ENCODE measurements at regions not wholly inside any gene's neighbourhood (a gene's known extent, or its start where the extent isn't known, plus 50 kb on each side); places are given as distances from the start of the nearest gene placed in this dataset.

GRCh38 chr1:81430236-81430938 lies 370.3 kb upstream of the ADGRL2 start:
- TF ChIP-seq CTCF (IDR thresholded peaks at IDR 0.05; ENCODE audit: insufficient read depth, low read length, poor library complexity, severe bottlenecking), result no peak
- DNase-seq (ENCODE audit: extremely low read depth, insufficient read length), result no peak
- Histone ChIP-seq H3K4me3 (replicated peaks; ENCODE audit: low read depth, low read length) (no peak overlapping the region), H3K36me3 (ENCODE audit: control insufficient read depth, insufficient read depth, low read length) (no peaks in the 10 kb centered on the region), H3K27me3 (replicated peaks; ENCODE audit: control insufficient read depth, insufficient read depth, low read length) (no peaks in the 10 kb centered on the region)

- H3K36me3 ChIP-seq (ENCODE audit: control insufficient read depth, insufficient read depth, low read length), result no peaks in the 10 kb centered on the region
- DNase-seq (ENCODE audit: extremely low read depth, insufficient read length), result no peak
- no peak overlapping the region for H3K4me3 ChIP-seq (replicated peaks; ENCODE audit: low read depth, low read length)
- no peaks in the 10 kb centered on the region for H3K27me3 ChIP-seq (replicated peaks; ENCODE audit: control insufficient read depth, insufficient read depth, low read length)
- TF ChIP-seq CTCF (IDR thresholded peaks at IDR 0.05; ENCODE audit: insufficient read depth, low read length, poor library complexity, severe bottlenecking), result no peak
These were observed 371.7 kb upstream of the ADGRL2 start for GRCh38 chr1:81428998-81429397.

GRCh38 chr1:81424816-81425215 lies 375.9 kb upstream of the ADGRL2 start:
- Histone ChIP-seq H3K4me3 (replicated peaks; ENCODE audit: low read depth, low read length) (no peak overlapping the region), H3K27me3 (replicated peaks; ENCODE audit: control insufficient read depth, insufficient read depth, low read length) (no peaks in the 10 kb centered on the region), H3K36me3 (ENCODE audit: control insufficient read depth, insufficient read depth, low read length) (no peaks in the 10 kb centered on the region)
- TF ChIP-seq CTCF (IDR thresholded peaks at IDR 0.05; ENCODE audit: insufficient read depth, low read length, poor library complexity, severe bottlenecking), result no peak
- DNase-seq (ENCODE audit: extremely low read depth, insufficient read length), result no peak

- H3K36me3 ChIP-seq (ENCODE audit: control insufficient read depth, insufficient read depth, low read length), result no peaks in the 10 kb centered on the region
- no peaks in the 10 kb centered on the region for H3K27me3 ChIP-seq (replicated peaks; ENCODE audit: control insufficient read depth, insufficient read depth, low read length)
- no peak for TF ChIP-seq CTCF (IDR thresholded peaks at IDR 0.05; ENCODE audit: insufficient read depth, low read length, poor library complexity, severe bottlenecking)
- no peak for DNase-seq (ENCODE audit: extremely low read depth, insufficient read length)
- H3K4me3 ChIP-seq (replicated peaks; ENCODE audit: low read depth, low read length), result no peak overlapping the region
These were observed 376.7 kb upstream of the ADGRL2 start for GRCh38 chr1:81424061-81424460.

- no peaks in the 10 kb centered on the region for H3K27me3 ChIP-seq (replicated peaks; ENCODE audit: control insufficient read depth, insufficient read depth, low read length)
These were observed 380.0 kb upstream of the ADGRL2 start for GRCh38 chr1:81420760-81421159.

More at GRCh38 chr1:81420760-81421159, 380.0 kb upstream of the ADGRL2 start:
- no peak for DNase-seq (ENCODE audit: extremely low read depth, insufficient read length)
- TF ChIP-seq CTCF (IDR thresholded peaks at IDR 0.05; ENCODE audit: insufficient read depth, low read length, poor library complexity, severe bottlenecking), result no peak
- no peaks in the 10 kb centered on the region for H3K36me3 ChIP-seq (ENCODE audit: control insufficient read depth, insufficient read depth, low read length)
- no peak overlapping the region for H3K4me3 ChIP-seq (replicated peaks; ENCODE audit: low read depth, low read length)

All from GM06990 (cell line).